ENCODE measurements at regions not wholly inside any gene's neighbourhood (a gene's known extent, or its start where the extent isn't known, plus 50 kb on each side); places are given as distances from the start of the nearest gene placed in this dataset.
"Not testable (repeated sequence)": the region's sequence is repeated elsewhere in the genome, so short reads cannot be mapped to it uniquely, and the experiment has no call there.

DNA sequence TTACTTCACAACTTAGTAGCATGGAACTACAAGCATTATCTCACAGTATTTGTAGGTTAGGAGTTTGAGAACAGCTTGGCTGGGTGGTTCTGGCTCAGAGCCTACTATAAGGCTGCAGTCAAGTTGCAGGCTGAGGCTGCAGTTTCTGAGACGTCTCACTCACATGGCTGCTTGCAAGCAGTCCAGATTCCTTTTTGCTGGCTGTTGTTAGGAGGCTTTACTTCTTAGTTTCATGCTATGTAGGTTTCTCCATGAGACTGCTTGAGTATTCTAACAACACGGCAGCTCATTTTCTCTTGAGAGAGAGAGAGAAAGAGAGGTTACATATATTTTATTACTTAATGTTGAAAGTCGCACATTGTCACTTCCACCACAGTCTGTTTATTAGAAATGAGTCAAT lies 1073.9 kb downstream of the NXPH1 start:
- H3K27me3 ChIP-seq = no peaks in the 10 kb centered on the region
- intact Hi-C loops (cut with DNase I) = no loop called here
- ATAC-seq = no peak
- no peak overlapping the region for H3K27ac ChIP-seq
- TF ChIP-seq, protein P1, sequence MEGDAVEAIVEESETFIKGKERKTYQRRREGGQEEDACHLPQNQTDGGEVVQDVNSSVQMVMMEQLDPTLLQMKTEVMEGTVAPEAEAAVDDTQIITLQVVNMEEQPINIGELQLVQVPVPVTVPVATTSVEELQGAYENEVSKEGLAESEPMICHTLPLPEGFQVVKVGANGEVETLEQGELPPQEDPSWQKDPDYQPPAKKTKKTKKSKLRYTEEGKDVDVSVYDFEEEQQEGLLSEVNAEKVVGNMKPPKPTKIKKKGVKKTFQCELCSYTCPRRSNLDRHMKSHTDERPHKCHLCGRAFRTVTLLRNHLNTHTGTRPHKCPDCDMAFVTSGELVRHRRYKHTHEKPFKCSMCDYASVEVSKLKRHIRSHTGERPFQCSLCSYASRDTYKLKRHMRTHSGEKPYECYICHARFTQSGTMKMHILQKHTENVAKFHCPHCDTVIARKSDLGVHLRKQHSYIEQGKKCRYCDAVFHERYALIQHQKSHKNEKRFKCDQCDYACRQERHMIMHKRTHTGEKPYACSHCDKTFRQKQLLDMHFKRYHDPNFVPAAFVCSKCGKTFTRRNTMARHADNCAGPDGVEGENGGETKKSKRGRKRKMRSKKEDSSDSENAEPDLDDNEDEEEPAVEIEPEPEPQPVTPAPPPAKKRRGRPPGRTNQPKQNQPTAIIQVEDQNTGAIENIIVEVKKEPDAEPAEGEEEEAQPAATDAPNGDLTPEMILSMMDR (IDR thresholded peaks at IDR 0.05) = no peak
- H3K4me3 ChIP-seq = no peak overlapping the region
- H3K9me3 ChIP-seq = no peaks in the 10 kb centered on the region
- no peaks in the 10 kb centered on the region for H3K36me3 ChIP-seq
- DNase-seq = no peak
- no peaks in the 10 kb centered on the region for H3K4me1 ChIP-seq

DNA sequence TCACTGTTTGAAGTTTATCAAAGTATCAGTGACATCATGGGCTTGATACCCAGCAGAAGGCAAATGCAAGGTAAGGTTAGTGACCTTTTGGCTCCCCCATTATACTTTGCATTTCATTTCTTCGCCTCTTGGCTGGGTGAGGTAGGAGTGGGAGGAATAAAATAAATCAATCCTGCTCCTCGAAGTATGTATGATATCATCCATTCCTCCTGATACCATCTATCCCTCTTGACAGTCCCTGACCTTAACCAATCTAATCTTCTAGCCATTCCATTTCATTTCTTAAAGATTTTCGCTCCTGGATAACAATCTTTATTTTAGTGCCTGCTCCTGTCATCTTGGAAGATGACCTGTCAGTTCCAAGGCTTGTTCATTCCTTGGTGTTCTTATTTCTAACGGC lies 1083.3 kb downstream of the NXPH1 start:
- intact Hi-C loops (cut with DNase I) = no loop called here
- no peaks in the 10 kb centered on the region for H3K36me3 ChIP-seq
- no peak for DNase-seq
- ATAC-seq = no peak
- H3K4me3 ChIP-seq = no peak overlapping the region
- no peaks in the 10 kb centered on the region for H3K9me3 ChIP-seq
- H3K27me3 ChIP-seq = no peaks in the 10 kb centered on the region
- no peaks in the 10 kb centered on the region for H3K4me1 ChIP-seq
- no peak overlapping the region for H3K27ac ChIP-seq
- TF ChIP-seq, protein P1 (IDR thresholded peaks at IDR 0.05) = no peak

DNA sequence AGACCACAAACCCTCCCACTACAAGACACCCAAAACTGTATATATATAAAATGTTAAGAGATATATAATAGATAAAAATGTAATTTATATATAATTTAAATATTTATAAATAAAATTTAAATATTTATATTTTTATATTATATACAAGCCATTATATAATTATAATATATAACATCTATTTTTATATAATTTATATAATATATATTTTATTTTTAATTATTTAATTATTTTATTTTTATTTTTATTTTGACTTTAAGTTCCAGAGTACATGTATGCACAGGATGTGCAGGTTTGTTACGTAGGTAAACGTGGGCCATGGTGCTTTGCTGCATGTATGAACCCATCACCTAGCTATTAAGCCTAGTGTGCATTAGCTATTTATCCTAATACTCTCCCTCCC lies 1090.2 kb downstream of the NXPH1 start:
- H3K27me3 ChIP-seq = no peaks in the 10 kb centered on the region
- H3K4me1 ChIP-seq = no peaks in the 10 kb centered on the region
- H3K9me3 ChIP-seq = no peaks in the 10 kb centered on the region
- no peak overlapping the region for H3K27ac ChIP-seq
- intact Hi-C loops (cut with DNase I) = no loop called here
- TF ChIP-seq, protein P1 (IDR thresholded peaks at IDR 0.05) = no peak
- DNase-seq (no peak), ATAC-seq (no peak)
- no peak overlapping the region for H3K4me3 ChIP-seq
- H3K36me3 ChIP-seq = no peaks in the 10 kb centered on the region

DNA sequence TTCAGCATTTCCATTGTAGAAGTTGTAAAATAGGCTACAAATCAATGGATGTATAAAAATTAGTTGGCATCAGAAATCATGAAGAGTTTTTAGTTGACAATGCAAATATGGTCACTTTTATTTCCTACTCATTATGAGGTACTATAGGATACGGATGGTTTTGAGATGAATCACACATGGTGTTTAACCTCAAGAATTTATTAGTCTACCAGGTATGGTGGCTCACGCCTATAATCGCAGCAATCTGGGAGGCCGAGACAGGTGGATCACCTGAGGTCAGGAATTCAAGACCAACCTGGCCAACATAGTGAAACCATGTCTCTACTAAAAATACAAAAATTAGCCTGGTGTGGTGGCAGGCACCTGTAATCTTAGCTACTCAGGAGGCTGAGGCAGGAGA lies 1119.0 kb downstream of the NXPH1 start:
- intact Hi-C loops (cut with DNase I); H3K27ac ChIP-seq; ATAC-seq; H3K4me1 ChIP-seq; H3K36me3 ChIP-seq; H3K4me3 ChIP-seq; H3K9me3 ChIP-seq; H3K27me3 ChIP-seq; DNase-seq: not testable (repeated sequence)

DNA sequence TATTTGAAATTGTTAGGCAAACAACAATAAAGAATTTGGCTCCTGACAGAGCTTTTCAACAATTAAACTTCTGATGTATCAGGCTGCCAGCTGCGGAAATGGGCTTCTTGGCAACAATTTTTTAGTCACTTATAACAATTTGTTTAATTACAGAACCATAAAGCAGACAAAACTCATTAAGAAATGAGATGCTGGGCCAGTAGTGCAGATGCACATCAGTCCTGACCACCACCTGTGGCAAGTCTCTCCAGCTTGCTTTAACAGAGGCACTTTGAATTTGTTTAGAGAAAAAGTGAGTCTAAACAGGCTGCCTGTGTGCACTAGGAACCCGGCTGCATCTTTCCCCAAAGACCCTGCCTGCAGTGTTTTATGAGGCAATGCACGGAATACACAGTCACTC lies 1124.4 kb downstream of the NXPH1 start:
- TF ChIP-seq, protein P1 (IDR thresholded peaks at IDR 0.05) = no peak
- no peak overlapping the region for H3K4me3 ChIP-seq
- ATAC-seq (no peak), DNase-seq (no peak)
- intact Hi-C loops (cut with DNase I) = no loop called here
- no peaks in the 10 kb centered on the region for H3K4me1 ChIP-seq
- no peaks in the 10 kb centered on the region for H3K36me3 ChIP-seq
- H3K9me3 ChIP-seq = no peaks in the 10 kb centered on the region
- no peaks in the 10 kb centered on the region for H3K27me3 ChIP-seq
- no peak overlapping the region for H3K27ac ChIP-seq

DNA sequence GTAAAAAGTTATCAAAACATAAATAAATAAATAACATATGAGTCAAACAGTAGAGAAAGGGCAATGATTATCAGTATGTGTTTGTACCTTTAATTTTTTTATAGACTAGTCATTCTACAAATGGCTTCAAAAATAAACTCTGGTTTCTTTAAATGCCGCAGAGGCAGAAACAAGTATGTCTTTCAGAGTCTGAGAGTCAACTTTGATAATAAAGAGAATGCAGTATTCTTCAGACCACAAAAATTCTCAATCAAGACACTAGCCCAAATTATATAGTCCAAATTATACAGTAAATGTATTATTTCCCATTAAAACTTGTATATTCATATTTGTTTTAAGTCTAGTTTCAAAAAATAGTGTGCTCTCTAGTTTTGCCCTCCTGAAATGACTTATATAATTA lies 1142.3 kb downstream of the NXPH1 start:
- ATAC-seq = no peak
- DNase-seq = no peak
- TF ChIP-seq, protein P1 (IDR thresholded peaks at IDR 0.05) = no peak
- Histone ChIP-seq H3K4me3 (no peak overlapping the region), H3K36me3 (no peaks in the 10 kb centered on the region), H3K27me3 (no peaks in the 10 kb centered on the region), H3K27ac (no peak overlapping the region), H3K9me3 (no peaks in the 10 kb centered on the region), H3K4me1 (no peaks in the 10 kb centered on the region)
- intact Hi-C loops (cut with DNase I) = no loop called here

Data from upper lobe of right lung (tissue), 1 donor.